Activated CD8-positive, alpha-beta memory T cell treated with anti-CD3 and anti-CD28 coated beads, Interleukin-2, amount 50 U/mL, for 1 hour (primary cell): ENCODE measurements at regions not wholly inside any gene's neighbourhood (a gene's known extent, or its start where the extent isn't known, plus 50 kb on each side); places are given as distances from the start of the nearest gene placed in this dataset.

Experiments used
- DNase-seq: peaks from one replicate; pipeline ENCODE4 v3.0.0-alpha.2; 2020; ENCODE audit errors: extremely low read depth

DNA sequence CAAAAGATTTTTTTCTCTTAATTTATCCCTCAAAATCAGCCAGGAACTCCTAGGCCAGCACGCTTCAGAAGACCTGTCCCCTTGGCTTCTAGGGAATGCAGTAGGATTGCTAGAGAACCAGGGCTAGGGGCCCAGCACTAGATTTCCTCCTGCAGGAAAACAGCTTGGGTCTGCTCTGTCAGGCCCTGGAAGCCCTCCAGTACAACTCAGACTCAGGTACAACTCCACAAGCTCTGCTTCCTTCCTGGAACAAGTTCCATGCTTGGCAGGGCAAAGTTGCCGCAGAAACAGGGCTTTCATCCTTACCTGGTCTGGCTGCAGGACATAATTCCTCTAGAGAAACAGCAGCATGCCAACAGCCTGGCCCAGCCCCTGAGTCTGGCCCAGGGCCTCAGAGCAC is 96.1 kb upstream of the CTNNB1 start:
- DNase-seq, result no peak

DNA sequence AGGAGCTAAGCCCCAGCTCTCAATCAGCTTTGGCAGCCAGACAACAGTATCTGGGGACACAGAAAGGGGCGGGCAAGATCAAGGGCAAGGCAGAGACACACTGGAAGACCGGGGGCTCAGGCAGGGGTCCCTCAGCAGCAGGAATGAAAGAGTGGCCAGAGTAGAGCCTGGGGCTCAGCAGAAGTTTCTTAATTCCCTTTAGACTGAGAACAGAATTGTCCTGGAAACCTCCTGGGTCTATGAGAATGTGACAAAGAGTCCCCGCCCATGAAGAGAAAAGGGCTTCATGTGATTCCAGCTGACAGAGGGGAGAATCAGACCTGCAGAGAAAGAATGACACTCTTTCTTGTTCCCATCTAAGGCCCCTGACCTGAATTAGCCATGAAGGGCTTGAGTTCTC is 95.2 kb upstream of the CTNNB1 start:
- no peak for DNase-seq

DNA sequence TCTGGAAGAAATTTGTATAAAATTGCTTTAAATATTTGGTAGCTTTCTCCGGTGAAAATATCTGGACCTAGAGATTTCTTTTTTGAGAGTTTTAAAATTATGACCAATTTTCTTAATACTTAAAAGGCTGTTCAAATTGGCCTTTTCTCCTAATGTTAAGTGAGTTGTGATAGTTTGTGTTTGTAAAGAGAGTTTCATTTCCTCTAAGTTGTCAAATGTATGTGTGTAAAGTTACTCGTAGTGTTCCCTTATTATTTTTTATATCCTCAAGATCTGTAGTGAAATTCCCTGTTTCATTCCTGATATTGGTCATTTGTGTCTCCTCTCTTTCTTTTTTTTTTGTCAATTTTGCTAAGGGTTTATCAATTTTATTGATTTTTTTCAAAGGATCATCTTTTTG is 92.6 kb upstream of the CTNNB1 start:
- DNase-seq, result no peak

DNA sequence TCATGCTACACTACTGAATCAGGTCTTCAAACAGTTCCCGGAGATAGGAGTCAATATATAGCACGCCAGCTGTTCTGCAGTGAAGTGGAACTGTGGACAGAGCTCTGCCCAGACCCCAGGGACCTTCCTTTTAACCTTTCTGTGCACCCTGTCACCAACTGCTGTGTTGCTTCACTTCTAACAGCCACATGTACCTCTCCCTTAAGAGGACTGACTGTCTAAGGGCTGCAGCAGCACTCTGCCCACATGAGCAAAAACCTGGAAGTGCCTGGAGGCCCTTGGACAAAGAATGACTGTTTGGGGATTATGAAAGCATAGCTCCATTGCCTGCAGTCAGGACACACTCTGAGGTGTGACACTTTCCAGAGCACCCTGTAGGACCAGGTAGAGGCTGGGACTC is 88.3 kb upstream of the CTNNB1 start:
- no peak for DNase-seq

DNA sequence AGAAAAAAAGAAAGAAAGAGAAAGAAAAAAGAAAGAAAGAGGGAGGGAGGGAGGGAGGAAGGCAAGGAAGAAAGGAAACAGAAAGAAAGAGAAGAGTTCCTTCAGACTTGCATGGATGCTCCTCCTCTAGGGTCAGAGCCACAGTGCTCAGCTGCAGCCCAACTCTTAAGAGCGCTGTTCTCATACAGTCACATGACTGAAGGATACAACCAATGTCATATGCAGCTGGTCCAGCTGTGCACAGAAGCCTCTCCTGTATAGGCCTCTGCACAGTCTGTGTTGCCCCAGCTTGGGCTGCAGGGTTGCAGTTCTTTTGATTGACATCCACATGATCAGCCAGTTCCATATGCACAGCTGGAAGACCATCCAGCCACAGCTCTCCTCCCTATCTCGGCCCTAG is 86.8 kb upstream of the CTNNB1 start:
- no peak for DNase-seq

DNA sequence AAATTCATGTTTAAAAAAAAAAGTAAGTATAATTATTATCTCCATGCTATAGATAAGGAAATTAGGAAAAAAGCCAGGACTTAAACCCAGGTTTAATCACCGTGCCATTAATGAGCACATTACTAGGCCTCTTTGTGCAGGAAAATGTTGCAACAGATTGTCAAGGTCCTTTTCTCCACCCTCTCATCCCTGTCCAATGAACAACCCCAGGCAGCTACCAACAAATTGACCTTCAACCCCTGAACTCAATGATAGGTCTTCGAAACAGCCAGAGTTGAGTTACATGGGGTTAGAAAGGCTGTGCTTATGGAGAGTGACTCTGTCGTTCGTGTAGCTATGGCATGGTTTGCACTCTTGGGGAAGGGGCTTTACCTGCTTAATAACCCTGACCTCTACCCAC is 84.2 kb upstream of the CTNNB1 start:
- no peak for DNase-seq

DNA sequence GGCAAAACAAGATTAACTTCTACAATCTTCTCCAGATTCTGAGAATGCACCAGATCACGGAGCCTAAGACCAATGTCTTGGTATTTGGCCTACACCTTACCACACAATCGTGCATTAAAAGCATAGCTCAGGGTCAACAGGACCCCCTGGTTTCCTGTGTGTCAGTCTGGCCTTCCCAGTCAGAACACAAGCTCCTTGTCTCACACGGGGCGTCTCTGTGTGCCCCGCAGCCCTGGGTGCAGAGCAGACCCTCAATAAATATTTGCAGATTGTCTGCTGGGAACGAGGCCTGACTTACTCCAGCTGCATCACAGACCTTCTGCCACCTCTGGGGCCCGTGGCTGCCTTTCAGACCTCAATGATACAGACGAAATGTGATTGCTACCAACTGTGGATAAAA is 82.5 kb upstream of the CTNNB1 start:
- DNase-seq, result no peak

DNA sequence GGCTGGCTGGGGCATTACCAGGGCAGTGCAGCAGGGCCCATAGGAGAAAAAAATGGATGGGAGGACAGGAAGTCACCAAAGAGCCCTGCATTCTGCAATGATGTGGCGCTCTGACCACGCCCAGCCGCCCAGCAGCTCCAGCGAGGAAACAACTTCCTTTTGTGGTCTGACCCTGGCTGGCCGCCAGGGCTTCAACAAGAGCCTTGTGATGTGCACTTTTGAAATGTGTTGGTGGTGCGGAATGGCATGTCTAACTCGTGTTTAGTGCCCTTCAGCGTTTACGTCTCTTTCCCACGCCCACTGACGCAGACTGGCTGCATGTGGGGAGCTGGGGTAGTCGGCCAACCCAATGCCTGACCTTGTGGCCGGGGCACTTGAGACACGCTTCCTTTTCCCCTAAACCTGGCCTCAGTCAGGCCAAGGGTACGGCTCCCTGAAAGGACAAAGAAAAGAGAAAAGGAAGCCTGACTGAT is 81.9 kb upstream of the CTNNB1 start:
- peak; percentile 55 for DNase-seq

DNA sequence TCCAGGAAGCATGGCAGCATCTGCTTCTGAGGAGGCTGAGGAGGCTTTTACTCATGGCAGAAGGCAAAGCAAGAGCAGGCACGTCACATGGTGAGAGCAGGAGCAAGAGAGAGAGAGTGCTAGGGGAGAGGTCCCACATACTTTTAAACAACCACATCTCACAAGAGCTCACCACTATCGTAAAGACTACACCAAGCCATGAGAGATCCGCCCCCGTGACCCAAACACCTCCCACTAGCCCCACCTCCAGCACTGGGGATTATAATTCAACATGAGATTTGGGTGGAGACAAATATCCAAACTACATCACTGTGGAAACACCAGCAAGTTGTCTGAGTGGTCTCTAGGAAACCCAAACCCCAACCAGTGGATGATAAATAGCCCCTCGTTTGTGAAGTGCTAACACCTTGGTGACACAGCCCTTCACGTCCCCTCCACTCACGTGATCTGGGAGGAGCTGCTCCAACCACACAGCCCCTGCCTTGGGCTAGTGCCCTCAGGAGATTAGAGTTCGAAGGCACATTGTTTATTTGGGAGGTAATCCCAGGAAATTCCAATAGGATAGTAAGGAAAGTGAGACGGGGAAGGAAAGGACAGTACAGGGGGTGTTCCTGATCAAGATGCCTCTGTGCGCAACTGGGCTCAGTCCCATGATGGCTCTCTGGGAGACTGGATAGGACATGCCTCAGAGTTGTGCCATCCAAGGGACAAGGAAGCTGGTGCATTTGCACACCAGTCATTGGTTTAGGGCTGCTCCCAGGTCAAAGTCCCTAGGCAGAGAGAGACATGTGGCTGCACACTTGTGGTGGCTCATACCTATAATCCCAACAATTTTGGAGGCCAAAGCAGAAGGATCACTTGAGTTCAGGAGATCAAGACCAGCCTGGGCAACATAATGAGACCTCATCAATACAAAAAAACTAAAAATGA is 80.6 kb upstream of the CTNNB1 start:
- DNase-seq, result no peak

DNA sequence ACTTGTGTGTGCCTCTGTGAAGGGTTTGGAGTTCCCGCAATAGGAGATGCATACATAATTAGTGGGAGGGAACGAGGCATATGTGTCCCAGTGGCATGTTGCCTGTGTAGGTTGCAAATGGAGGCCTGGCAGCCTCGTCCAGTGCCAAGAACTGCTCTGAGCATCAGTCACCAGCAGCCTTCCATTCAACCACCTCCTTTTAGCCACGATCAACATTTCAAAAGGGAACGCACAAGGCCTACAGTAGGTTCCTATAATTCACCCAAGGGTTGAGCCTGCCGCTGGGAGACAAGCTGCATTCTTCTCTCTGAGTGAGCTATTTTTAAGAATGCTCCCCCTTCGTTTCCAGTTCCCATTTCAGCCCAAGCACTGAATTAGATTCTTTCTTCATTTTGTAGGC is 78.8 kb upstream of the CTNNB1 start:
- DNase-seq, result no peak

DNA sequence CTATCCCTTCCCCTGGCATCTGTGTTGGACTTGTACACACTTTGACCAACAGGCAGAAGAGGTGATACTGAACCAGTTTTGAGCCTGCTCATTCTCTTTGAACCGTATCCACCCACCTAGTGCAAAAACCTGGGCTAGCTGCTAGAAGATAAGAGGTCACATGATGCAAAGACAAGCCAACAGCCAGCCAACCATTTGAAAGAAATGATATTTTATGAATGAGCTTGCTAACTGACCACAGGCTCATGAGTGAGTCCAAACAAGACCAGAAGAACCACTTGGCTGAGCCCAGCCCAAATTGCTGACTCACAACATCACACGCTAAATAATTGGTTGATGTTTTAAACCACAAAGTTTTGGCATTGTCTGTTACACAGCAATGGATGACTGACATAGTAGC is 74.0 kb upstream of the CTNNB1 start:
- DNase-seq, result no peak

DNA sequence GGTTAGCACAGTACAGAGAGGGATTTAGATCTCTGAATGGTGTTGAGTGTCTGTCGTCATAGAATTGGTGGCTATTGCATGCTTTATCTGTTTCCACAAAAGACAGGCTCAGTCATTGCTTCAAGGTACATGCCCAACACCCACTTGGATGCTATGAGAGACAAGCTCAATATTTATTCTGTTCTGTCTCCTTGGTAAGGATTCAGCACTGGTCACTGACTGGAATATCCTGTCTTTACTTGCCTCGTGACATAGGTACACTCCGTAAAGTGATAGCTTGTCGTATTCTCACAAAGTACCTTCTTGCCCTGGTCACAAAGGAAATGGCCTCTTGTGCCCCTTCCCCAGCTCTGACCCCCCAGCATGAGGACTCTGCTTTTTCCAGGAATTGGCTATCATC is 72.8 kb upstream of the CTNNB1 start:
- DNase-seq, result no peak

DNA sequence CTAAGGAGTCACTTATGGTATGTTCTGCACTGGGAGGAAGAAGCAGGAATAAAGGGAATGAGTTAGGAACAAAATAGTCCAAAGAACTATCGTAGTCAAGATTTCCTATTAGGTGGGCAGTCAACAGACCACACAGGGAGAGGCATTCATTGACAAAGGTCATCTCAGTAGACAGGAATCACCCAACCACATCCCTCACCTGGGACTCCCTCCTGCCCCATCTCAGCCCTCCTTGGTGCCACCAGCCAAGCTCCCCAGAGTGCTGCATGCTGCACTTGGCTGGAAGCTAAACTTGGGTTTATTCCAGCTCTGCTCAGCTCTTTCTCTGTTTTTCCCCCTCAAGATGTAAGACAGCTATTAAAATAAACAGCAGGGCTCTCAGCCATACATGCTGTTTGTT is 72.3 kb upstream of the CTNNB1 start:
- DNase-seq, result no peak

DNA sequence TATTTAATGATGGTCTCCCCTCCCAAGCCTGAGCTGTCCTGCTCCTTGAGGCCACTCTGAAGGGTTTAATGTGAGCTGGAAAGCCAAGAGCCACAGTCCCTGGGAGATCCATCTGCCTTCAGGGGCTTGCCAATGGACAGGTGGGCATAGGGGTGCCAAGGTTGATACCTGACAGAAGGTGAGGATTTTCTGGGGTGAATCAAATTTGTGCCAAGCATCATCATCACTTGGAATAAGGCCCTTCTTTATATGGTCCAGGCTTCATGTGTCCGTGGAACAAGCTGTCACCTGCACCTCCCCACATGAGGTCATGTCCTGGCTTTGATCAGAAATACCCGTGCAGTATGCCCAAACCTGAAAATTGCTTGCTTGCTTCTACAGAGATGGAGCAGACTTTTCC is 71.9 kb upstream of the CTNNB1 start:
- DNase-seq, result no peak

DNA sequence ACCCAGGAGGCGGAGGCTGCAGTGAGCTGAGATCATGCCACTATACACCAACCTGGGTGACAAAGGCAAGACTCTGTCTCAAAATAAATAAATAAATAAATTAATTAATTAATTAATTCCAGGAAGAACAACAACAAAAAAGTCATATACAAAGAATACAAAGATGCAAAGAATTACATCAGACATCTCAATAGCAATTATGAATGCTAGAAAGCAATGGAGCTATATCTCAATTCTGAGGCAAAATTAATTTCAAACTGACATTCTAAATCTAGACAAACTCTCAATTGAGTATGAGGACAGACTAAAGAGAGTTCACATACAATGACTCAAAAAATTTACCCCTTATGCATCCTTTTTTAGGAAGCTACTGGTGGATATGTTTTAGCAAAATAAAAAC is 69.6 kb upstream of the CTNNB1 start:
- DNase-seq, result no peak

DNA sequence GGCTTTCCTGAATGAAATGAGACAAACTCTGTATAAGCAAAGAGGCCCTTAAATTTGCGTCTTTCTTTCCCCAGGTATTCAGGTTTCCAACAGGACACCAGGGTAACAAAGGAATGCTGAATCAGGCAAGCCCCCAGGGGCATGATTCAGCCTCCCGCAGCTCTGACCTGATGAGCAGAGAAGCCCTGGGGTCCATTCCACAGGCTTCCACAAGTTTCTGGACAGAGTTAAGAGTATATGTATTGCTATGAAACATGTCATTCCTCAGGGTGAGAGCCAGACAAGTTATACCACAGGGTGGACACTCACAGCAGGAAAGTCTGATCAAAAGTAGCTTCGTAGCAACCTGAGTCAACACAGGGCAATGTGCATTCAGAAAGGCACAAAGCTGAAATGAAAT is 68.1 kb upstream of the CTNNB1 start:
- DNase-seq, result no peak

DNA sequence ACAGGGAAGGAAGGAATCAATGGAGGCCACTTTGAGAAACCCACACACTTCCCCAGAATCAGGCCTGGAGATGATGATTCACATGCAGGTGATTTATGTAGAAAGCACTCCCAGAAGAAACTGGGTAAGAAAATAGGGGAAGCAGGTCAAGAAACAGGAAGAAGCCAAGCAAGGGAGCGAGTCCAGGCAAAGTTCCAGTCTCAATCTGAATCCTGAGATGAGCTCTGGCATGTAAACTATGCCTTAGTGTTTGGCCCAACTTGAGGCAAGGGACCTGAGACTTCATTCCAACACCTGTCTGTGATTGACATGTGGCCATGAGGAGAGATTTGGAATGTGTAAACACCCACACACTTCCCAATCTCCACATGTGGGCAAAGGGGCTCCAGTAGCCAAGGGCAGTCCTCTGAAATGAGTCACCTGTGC is 61.6 kb upstream of the CTNNB1 start:
- no peak for DNase-seq

DNA sequence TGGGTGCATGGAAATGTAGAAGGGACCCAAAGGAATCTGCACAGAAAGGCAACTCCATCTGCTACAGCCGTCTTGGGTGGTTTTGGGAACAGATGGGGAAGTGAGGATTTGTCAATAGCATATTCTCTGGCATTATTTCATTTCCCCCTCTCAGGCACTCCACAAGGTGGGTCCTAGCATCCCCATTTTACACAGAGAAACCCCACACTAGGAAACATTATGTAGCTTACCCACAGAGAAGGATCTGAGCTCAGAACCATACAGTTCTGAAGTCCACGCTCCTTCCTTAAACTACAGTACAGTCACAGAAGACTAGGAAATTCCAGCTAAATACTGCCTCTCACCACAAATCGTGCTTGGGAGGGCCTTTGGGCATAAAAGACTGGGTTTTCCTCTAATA is 61.2 kb upstream of the CTNNB1 start:
- DNase-seq, result no peak

DNA sequence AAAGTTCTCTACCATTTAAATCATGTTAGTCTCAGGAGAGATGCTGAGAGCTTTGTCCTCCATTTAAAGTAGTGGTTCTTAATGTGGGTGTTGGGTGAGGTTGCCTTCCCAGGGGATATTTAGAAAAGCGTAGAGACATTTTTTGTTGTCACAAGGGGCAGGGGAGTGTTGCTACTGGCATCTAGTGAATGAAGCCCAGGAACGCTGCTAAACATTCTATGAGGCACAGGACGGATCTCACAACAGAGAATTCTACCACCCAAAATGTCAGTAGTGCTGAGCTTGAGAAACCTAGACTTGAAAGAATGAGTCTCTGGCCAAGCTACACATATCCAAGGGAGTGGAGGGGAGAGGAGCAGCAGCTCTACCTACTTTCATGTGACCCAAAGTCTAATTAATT is 60.7 kb upstream of the CTNNB1 start:
- DNase-seq, result no peak

DNA sequence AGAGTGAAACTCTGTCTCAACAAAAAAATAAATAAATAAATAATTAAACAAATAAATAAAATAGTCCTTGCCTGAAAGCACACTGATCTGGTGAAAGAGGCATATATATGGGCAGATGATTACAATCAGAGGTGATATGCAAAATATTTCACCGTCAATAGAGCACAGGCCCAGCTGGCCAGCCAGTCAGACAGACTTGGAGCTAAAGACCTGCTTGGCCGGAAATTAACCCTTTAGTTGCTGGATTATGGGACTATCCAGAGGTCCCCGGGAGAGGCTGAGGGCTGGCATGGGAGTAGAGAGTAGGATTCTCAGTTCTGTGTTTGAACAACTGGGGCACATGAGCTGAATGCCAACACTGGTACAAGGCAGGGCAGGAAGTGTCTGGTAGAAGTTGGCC is 59.1 kb upstream of the CTNNB1 start:
- no peak for DNase-seq

DNA sequence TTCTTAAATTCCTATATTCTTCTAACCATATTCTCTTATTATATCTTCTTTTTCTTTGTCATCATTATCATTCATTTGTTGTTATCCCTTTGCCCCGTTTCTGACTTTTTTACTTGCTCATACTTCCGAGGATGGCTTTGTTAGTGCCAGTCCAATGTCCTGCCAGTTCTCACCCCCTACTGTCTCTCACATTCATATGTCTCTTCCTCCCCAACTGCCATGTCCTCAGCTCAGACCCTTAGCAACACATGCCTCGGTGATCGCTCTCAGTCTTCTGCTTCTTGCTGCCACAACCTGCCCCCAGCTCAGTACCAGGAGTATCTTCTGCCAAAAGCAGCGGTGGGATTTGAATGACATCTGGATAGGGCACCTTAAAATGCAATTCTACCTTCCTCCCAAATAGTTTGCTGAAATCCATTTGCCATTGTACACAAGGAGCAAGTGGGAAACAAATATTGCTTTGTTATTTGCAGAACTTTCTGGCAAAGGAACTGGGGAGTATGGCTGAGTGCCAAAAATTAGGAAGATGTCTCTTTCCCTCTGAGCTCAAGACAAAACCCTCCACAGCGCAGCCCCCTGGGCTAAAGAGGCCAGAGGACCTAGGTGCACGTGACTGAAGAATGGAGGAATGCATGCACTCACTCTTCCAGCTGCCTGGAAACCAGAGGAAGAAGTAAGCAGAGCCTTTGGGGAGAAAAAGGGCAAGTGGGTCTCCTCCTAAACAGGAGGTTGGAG is 57.7 kb upstream of the CTNNB1 start:
- no peak for DNase-seq

DNA sequence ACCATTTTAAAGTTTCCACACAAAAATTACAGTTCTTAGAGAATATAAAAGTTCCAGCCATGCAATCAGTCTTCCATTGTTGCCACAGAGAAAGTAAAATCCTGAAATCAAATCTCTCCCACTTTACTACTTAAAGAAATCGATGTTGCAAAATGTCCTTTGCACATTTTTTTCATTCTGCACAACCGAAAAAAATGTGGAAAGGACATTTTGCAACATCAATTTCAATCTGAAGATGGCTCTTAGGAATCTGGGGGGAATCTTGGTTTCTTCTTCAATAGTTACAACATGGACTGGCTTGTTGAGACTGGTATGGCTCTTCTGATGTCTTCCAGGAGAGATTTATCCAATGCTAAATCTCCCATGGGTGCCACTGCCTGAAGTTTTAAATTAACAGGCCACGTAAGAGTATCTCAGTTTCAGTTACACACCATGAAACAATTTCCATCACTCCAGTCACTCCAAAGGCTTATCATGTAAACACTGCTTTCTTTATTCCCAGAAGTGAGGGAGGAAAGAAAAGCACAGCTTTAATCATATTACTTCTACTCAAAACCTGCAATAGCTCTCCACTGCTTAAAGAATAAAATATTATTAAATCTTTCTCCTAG is 55.8 kb upstream of the CTNNB1 start:
- no peak for DNase-seq

DNA sequence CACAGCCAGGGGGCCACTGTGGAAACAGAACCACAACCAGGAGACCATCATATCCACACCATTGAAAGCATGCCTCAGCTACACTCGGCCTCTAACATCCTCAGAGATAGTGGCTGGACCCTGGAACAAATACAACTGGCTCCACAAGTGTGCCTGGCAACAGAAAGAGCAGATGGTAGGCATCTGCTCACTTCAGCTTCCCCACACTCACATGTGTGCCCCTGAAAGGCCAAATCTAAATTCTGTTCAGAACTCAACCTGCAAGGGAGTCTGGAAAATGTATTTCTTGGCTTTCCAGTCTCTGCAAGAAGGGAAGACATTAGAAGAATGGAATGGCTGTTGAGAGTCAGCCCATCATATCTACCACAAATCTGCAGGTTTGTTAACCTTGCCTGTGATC is 54.7 kb upstream of the CTNNB1 start:
- no peak for DNase-seq
